CD4-positive, alpha-beta T cell (primary cell): ENCODE measurements at regions not wholly inside any gene's neighbourhood (a gene's known extent, or its start where the extent isn't known, plus 50 kb on each side); places are given as distances from the start of the nearest gene placed in this dataset.

Experiments used
- ATAC-seq: fragments of 200-7000 bp; cut with Tn5 transposase; one replicate; pipeline ENCODE4 v1.10.0; 2022; ENCODE audit warnings: mild to moderate bottlenecking; ENCODE audit not compliant: poor library complexity
- CTCF ChIA-PET: fragments of 350-600 bp; sonication (Branson Sonifier 250); formaldehyde crosslinking; loops from one replicate; lab custom pipeline; 2021; ENCODE audit warnings: antibody characterized with exemption, inconsistent platforms; lab: Charles Lee
- POLR2A ChIA-PET: fragments of 350-600 bp; sonication (Branson Sonifier 250); formaldehyde crosslinking; loops from one replicate; lab custom pipeline; 2021; ENCODE audit warnings: antibody characterized with exemption, inconsistent platforms; lab: Charles Lee
- DNase-seq, 14 experiments: peaks; one replicate each; pipeline ENCODE4 v3.0.0-alpha.2; 2013 to 2020; ENCODE audit warnings: mixed read lengths in 2 of 14
- H3K27ac ChIP-seq, 2 donors: one replicate each; pipeline versions ENCODE4 v1.5.1 to v1.7.0; 2013; ENCODE audit warnings: low read length in 2 of 2, low read depth in 1 of 2, mild to moderate bottlenecking in 1 of 2
- H3K27me3 ChIP-seq, 2 experiments: 1 replicate in 1 of 2; 2 replicates in 1 of 2; pipeline versions ENCODE4 v1.6.1 to v1.7.0; 2013; ENCODE audit warnings: low read length in 2 of 2, control low read depth in 1 of 2, mild to moderate bottlenecking in 1 of 2, moderate library complexity in 1 of 2; ENCODE audit not compliant: insufficient read depth in 2 of 2, control insufficient read depth in 1 of 2
- H3K36me3 ChIP-seq: one replicate; pipeline ENCODE4 v1.6.1; 2013; ENCODE audit warnings: low read length, control low read depth; ENCODE audit not compliant: insufficient read depth
- H3K4me1 ChIP-seq: one replicate; pipeline ENCODE4 v1.6.1; 2013; ENCODE audit warnings: low read length, control low read depth; ENCODE audit not compliant: insufficient read depth
- H3K4me3 ChIP-seq: one replicate; pipeline ENCODE4 v1.5.1; 2013; ENCODE audit warnings: mild to moderate bottlenecking, low read length, moderate library complexity
- H3K9me3 ChIP-seq, 2 experiments: 1 replicate in 1 of 2; 2 replicates in 1 of 2; pipeline versions ENCODE4 v1.6.1 to v1.7.0; 2013; ENCODE audit warnings: low read length in 2 of 2, mild to moderate bottlenecking in 2 of 2, control low read depth in 1 of 2, moderate library complexity in 1 of 2; ENCODE audit not compliant: control insufficient read depth in 1 of 2, insufficient read depth in 1 of 2
- H3K27ac Mint-ChIP-seq: one replicate; pipeline ENCODE4 v1.8.0; 2020; ENCODE audit warnings: mixed read lengths
- H3K27me3 Mint-ChIP-seq: one replicate; pipeline ENCODE4 v1.8.0; 2021; ENCODE audit warnings: mixed read lengths
- H3K36me3 Mint-ChIP-seq: one replicate; pipeline ENCODE4 v1.8.0; 2021; ENCODE audit warnings: low read depth, mixed read lengths
- H3K4me1 Mint-ChIP-seq: one replicate; pipeline ENCODE4 v1.8.0; 2021; ENCODE audit warnings: low read depth, mixed read lengths
- H3K4me3 Mint-ChIP-seq: one replicate; pipeline ENCODE4 v1.8.0; 2020; ENCODE audit warnings: mild to moderate bottlenecking, mixed read lengths
- H3K9me3 Mint-ChIP-seq: one replicate; pipeline ENCODE4 v1.8.0; 2020; ENCODE audit warnings: mixed read lengths
- intact Hi-C, 2 experiments: fragments of 100-400 bp; cut with DNase I in 1 of 2; cut with micrococcal nuclease in 1 of 2; formaldehyde crosslinking; loops; one replicate each; pipeline versions ENCODE4 v1.15.1 to v1.9.0; 2023 to 2025; cut with DNase I, micrococcal nuclease
- TF ChIP-seq, protein P1 (sequence below): fragments of 200-600 bp; IDR thresholded peaks from one replicate; pipeline ENCODE4 v1.8.0; 2022; ENCODE audit warnings: antibody characterized with exemption, mild to moderate bottlenecking

DNA sequence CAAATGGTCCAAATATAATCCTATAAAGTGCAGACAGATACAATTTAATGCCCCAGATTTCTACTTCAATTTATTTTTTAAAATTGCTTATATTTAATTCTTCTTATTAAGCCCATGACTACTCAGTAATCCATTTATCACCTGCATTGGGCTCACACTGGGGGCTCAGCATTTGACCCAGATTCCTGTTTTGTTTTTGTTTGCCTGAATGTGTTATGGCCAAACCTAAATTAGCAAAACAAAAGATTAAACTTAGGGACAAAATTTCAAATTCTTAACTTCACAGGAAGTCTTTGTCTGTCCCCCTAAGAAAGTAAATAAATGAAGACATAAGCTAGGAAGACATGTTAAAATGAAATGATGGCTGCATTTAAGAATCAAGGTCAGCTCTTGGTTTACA is 322.3 kb downstream of the RMST start:
- POLR2A ChIA-PET: no interaction called here
- no peaks in the 10 kb centered on the region for H3K4me1 ChIP-seq
- DNase-seq (no peak), ATAC-seq (no peak)
- H3K36me3 ChIP-seq: no peaks in the 10 kb centered on the region
- H3K27me3 ChIP-seq: no peaks in the 10 kb centered on the region
- H3K27ac ChIP-seq: no peak overlapping the region
- H3K27me3 Mint-ChIP-seq: no peaks in the 10 kb centered on the region
- intact Hi-C loops: no loop called here
- H3K4me3 Mint-ChIP-seq: no peak overlapping the region
- no peaks in the 10 kb centered on the region for H3K9me3 ChIP-seq
- TF ChIP-seq, protein P1, sequence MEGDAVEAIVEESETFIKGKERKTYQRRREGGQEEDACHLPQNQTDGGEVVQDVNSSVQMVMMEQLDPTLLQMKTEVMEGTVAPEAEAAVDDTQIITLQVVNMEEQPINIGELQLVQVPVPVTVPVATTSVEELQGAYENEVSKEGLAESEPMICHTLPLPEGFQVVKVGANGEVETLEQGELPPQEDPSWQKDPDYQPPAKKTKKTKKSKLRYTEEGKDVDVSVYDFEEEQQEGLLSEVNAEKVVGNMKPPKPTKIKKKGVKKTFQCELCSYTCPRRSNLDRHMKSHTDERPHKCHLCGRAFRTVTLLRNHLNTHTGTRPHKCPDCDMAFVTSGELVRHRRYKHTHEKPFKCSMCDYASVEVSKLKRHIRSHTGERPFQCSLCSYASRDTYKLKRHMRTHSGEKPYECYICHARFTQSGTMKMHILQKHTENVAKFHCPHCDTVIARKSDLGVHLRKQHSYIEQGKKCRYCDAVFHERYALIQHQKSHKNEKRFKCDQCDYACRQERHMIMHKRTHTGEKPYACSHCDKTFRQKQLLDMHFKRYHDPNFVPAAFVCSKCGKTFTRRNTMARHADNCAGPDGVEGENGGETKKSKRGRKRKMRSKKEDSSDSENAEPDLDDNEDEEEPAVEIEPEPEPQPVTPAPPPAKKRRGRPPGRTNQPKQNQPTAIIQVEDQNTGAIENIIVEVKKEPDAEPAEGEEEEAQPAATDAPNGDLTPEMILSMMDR: no peak
- H3K4me1 Mint-ChIP-seq: no peaks in the 10 kb centered on the region
- H3K9me3 Mint-ChIP-seq: peaks cover 2% of the 10 kb centered on the region
- no peaks in the 10 kb centered on the region for H3K36me3 Mint-ChIP-seq
- CTCF ChIA-PET: no interaction called here
- H3K27ac Mint-ChIP-seq: no peak overlapping the region
- H3K4me3 ChIP-seq: no peak overlapping the region

DNA sequence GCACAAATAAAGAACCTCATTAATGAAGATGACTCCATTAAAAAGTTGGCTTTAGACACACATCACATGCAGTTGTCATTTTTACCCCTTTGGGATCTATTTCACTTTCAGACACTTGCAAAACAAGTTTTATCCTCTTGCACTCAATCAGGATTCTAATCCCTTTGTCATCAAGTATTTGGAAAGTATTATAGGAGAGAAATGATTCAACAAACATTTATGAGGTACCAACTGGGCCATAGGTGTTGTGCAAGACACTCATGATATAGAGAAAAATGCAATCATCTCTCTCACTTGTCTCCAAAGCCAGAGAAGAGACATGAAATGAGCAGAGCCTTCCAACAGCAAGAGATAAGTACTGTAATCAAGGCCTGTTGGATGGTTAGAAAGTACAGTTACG is 327.7 kb downstream of the RMST start:
- DNase-seq (no peak), ATAC-seq (no peak)
- Mint-ChIP-seq H3K27me3 (no peaks in the 10 kb centered on the region), H3K4me3 (no peak overlapping the region), H3K9me3 (peaks cover 15% of the 10 kb centered on the region), H3K27ac (no peak overlapping the region), H3K4me1 (no peaks in the 10 kb centered on the region), H3K36me3 (no peaks in the 10 kb centered on the region)
- no peak overlapping the region for H3K27ac ChIP-seq
- no peaks in the 10 kb centered on the region for H3K36me3 ChIP-seq
- H3K4me1 ChIP-seq: no peaks in the 10 kb centered on the region
- intact Hi-C loops: no loop called here
- H3K9me3 ChIP-seq: no peaks in the 10 kb centered on the region
- H3K4me3 ChIP-seq: no peak overlapping the region
- CTCF ChIA-PET: no interaction called here
- POLR2A ChIA-PET: no interaction called here
- TF ChIP-seq, protein P1: no peak
- no peaks in the 10 kb centered on the region for H3K27me3 ChIP-seq

GRCh38 chr12:97797473-97797872 is 334.9 kb downstream of the RMST start:
- intact Hi-C loops: no loop called here
- H3K27me3 Mint-ChIP-seq: no peaks in the 10 kb centered on the region
- ChIA-PET CTCF (no interaction called here), POLR2A (no interaction called here)
- H3K36me3 Mint-ChIP-seq: no peaks in the 10 kb centered on the region
- no peak for ATAC-seq
- H3K27ac Mint-ChIP-seq: no peak overlapping the region
- peaks cover 11% of the 10 kb centered on the region for H3K9me3 Mint-ChIP-seq
- H3K4me3 ChIP-seq: no peak overlapping the region
- no peaks in the 10 kb centered on the region for H3K4me1 Mint-ChIP-seq
- no peaks in the 10 kb centered on the region for H3K9me3 ChIP-seq
- H3K27ac ChIP-seq: no peak overlapping the region
- TF ChIP-seq, protein P1: no peak
- H3K27me3 ChIP-seq: no peaks in the 10 kb centered on the region
- no peak for DNase-seq
- no peaks in the 10 kb centered on the region for H3K36me3 ChIP-seq
- H3K4me3 Mint-ChIP-seq: no peak overlapping the region
- no peaks in the 10 kb centered on the region for H3K4me1 ChIP-seq
